Adipocyte (in vitro differentiated cells): ENCODE measurements at regions not wholly inside any gene's neighbourhood (a gene's known extent, or its start where the extent isn't known, plus 50 kb on each side); places are given as distances from the start of the nearest gene placed in this dataset.

Experiments
- DNase-seq: peaks from one replicate; pipeline ENCODE4 v3.0.0-alpha.2; 2015; ENCODE audit warnings: low read depth
- H3K27me3 ChIP-seq: replicated peaks from 2 replicates; pipeline ENCODE4 v1.7.0; 2013; ENCODE audit warnings: mild to moderate bottlenecking, low read length, moderate library complexity; ENCODE audit not compliant: control insufficient read depth, insufficient read depth
- H3K36me3 ChIP-seq: 2 replicates; pipeline ENCODE4 v1.7.0; 2013; ENCODE audit warnings: low read length, mild to moderate bottlenecking, moderate library complexity; ENCODE audit not compliant: control insufficient read depth, insufficient read depth, severe bottlenecking
- H3K4me1 ChIP-seq: 2 replicates; pipeline ENCODE4 v1.7.0; 2013; ENCODE audit warnings: mild to moderate bottlenecking, low read length, moderate library complexity; ENCODE audit not compliant: control insufficient read depth, insufficient read depth
- H3K4me3 ChIP-seq: 2 replicates; pipeline ENCODE4 v1.7.0; 2013; ENCODE audit warnings: mild to moderate bottlenecking, low read length, moderate library complexity
- H3K9ac ChIP-seq: 2 replicates; pipeline ENCODE4 v1.7.0; 2013; ENCODE audit warnings: mild to moderate bottlenecking, low read length, moderate library complexity
- H3K9me3 ChIP-seq: 2 replicates; pipeline ENCODE4 v1.7.0; 2013; ENCODE audit warnings: mild to moderate bottlenecking, low read length, moderate library complexity; ENCODE audit not compliant: control insufficient read depth

- no peak overlapping the region for H3K9ac ChIP-seq
- peaks cover 5% of the 10 kb centered on the region for H3K9me3 ChIP-seq
- no peak for DNase-seq
- H3K4me3 ChIP-seq, result no peak overlapping the region
- H3K27me3 ChIP-seq, result no peaks in the 10 kb centered on the region
- H3K36me3 ChIP-seq, result no peaks in the 10 kb centered on the region
- no peaks in the 10 kb centered on the region for H3K4me1 ChIP-seq
Measured at GRCh38 chr14:97603201-97603600, 806.0 kb downstream of the VRK1 start.

GRCh38 chr14:97604731-97605130 lies 807.5 kb downstream of the VRK1 start:
- H3K36me3 ChIP-seq, result no peaks in the 10 kb centered on the region

GRCh38 chr14:97618401-97618800 lies 821.2 kb downstream of the VRK1 start:
- H3K9ac ChIP-seq, result no peak overlapping the region

More at GRCh38 chr14:97604731-97605130, 807.5 kb downstream of the VRK1 start:
- H3K9ac ChIP-seq, result no peak overlapping the region
- no peak for DNase-seq
- H3K9me3 ChIP-seq, result peaks cover 5% of the 10 kb centered on the region
- no peaks in the 10 kb centered on the region for H3K4me1 ChIP-seq
- no peaks in the 10 kb centered on the region for H3K27me3 ChIP-seq
- no peak overlapping the region for H3K4me3 ChIP-seq

GRCh38 chr14:97618917-97619690 lies 821.9 kb downstream of the VRK1 start:
- Histone ChIP-seq H3K36me3 (no peaks in the 10 kb centered on the region), H3K4me3 (no peak overlapping the region), H3K4me1 (no peaks in the 10 kb centered on the region), H3K9me3 (peaks cover 10% of the 10 kb centered on the region), H3K27me3 (no peaks in the 10 kb centered on the region), H3K9ac (no peak overlapping the region)
- DNase-seq, result no peak

More at GRCh38 chr14:97618401-97618800, 821.2 kb downstream of the VRK1 start:
- H3K4me1 ChIP-seq, result no peaks in the 10 kb centered on the region
- H3K27me3 ChIP-seq, result no peaks in the 10 kb centered on the region
- H3K36me3 ChIP-seq, result no peaks in the 10 kb centered on the region
- H3K9me3 ChIP-seq, result peaks cover 17% of the 10 kb centered on the region
- no peak overlapping the region for H3K4me3 ChIP-seq
- DNase-seq, result no peak

- no peak overlapping the region for H3K4me3 ChIP-seq
- no peaks in the 10 kb centered on the region for H3K27me3 ChIP-seq
- no peaks in the 10 kb centered on the region for H3K4me1 ChIP-seq
- no peak overlapping the region for H3K9ac ChIP-seq
- DNase-seq, result no peak
- no peaks in the 10 kb centered on the region for H3K36me3 ChIP-seq
- H3K9me3 ChIP-seq, result peaks cover under 1% of the 10 kb centered on the region
Measured at GRCh38 chr14:97620066-97620465, 822.9 kb downstream of the VRK1 start.

- H3K9ac ChIP-seq, result no peak overlapping the region
- DNase-seq, result no peak
Measured at GRCh38 chr14:97624985-97625384, 827.8 kb downstream of the VRK1 start.

GRCh38 chr14:97625477-97625876 lies 828.3 kb downstream of the VRK1 start:
- Histone ChIP-seq H3K4me3 (no peak overlapping the region), H3K9ac (no peak overlapping the region), H3K36me3 (no peaks in the 10 kb centered on the region), H3K4me1 (no peaks in the 10 kb centered on the region), H3K27me3 (no peaks in the 10 kb centered on the region), H3K9me3 (no peaks in the 10 kb centered on the region)
- DNase-seq, result no peak

More at GRCh38 chr14:97624985-97625384, 827.8 kb downstream of the VRK1 start:
- Histone ChIP-seq H3K27me3 (no peaks in the 10 kb centered on the region), H3K4me1 (no peaks in the 10 kb centered on the region), H3K36me3 (no peaks in the 10 kb centered on the region), H3K9me3 (no peaks in the 10 kb centered on the region), H3K4me3 (no peak overlapping the region)

- H3K36me3 ChIP-seq, result no peaks in the 10 kb centered on the region
- H3K9me3 ChIP-seq, result no peaks in the 10 kb centered on the region
- H3K4me3 ChIP-seq, result no peak overlapping the region
- no peak overlapping the region for H3K9ac ChIP-seq
- DNase-seq, result no peak
- H3K27me3 ChIP-seq, result no peaks in the 10 kb centered on the region
- H3K4me1 ChIP-seq, result no peaks in the 10 kb centered on the region
Measured at GRCh38 chr14:97626088-97626487, 828.9 kb downstream of the VRK1 start.

- H3K36me3 ChIP-seq, result no peaks in the 10 kb centered on the region
- H3K9ac ChIP-seq, result no peak overlapping the region
- no peaks in the 10 kb centered on the region for H3K27me3 ChIP-seq
- H3K4me3 ChIP-seq, result no peak overlapping the region
- no peak for DNase-seq
- H3K4me1 ChIP-seq, result no peaks in the 10 kb centered on the region
- no peaks in the 10 kb centered on the region for H3K9me3 ChIP-seq
Measured at GRCh38 chr14:97630249-97630648, 833.1 kb downstream of the VRK1 start.

- no peak for DNase-seq
- Histone ChIP-seq H3K9ac (no peak overlapping the region), H3K9me3 (no peaks in the 10 kb centered on the region), H3K27me3 (no peaks in the 10 kb centered on the region), H3K4me3 (no peak overlapping the region), H3K36me3 (no peaks in the 10 kb centered on the region), H3K4me1 (no peaks in the 10 kb centered on the region)
Measured at GRCh38 chr14:97633131-97633738, 836.1 kb downstream of the VRK1 start.

- H3K9me3 ChIP-seq, result no peaks in the 10 kb centered on the region
- peak overlapping the region; percentile 61 for H3K9ac ChIP-seq
- no peaks in the 10 kb centered on the region for H3K27me3 ChIP-seq
- no peak for DNase-seq
- no peaks in the 10 kb centered on the region for H3K36me3 ChIP-seq
- H3K4me1 ChIP-seq, result peaks cover 5% of the 10 kb centered on the region
- H3K4me3 ChIP-seq, result peak overlapping the region; percentile 77
Measured at GRCh38 chr14:97634751-97635150, 837.6 kb downstream of the VRK1 start.
